Ovary (tissue), 7 donors: ENCODE measurements at regions not wholly inside any gene's neighbourhood (a gene's known extent, or its start where the extent isn't known, plus 50 kb on each side); places are given as distances from the start of the nearest gene placed in this dataset.

Experiments used
- DNase-seq, 5 donors: peaks; one replicate each; pipeline ENCODE4 v3.0.0-alpha.2; 2019 to 2020
- H3K27ac ChIP-seq, 2 donors: fragments of 200-600 bp; one replicate each; pipeline versions ENCODE4 v1.5.1 to v1.8.0; 2019 to 2022
- H3K27me3 ChIP-seq: fragments of 200-600 bp; one replicate; pipeline ENCODE4 v1.8.0; 2022
- H3K36me3 ChIP-seq: fragments of 200-600 bp; sonication (generic); one replicate; pipeline ENCODE4 v1.5.1; 2019
- H3K4me1 ChIP-seq: one replicate; pipeline ENCODE4 v1.8.1; 2013; ENCODE audit warnings: mild to moderate bottlenecking, moderate library complexity; ENCODE audit not compliant: insufficient read depth
- H3K4me3 ChIP-seq: fragments of 200-600 bp; sonication (generic); one replicate; pipeline ENCODE4 v1.5.1; 2017
- H3K9me3 ChIP-seq, 2 donors: fragments of 200-600 bp in 1 of 2; sonication (generic) in 1 of 2; one replicate each; pipeline versions ENCODE4 v1.5.1 to v1.8.1; 2013 to 2019; ENCODE audit warnings: mild to moderate bottlenecking in 1 of 2, moderate library complexity in 1 of 2
- CTCF ChIP-seq, 3 donors: fragments of 450-650 bp in 2 of 3; fragments of 200-600 bp in 1 of 3; IDR thresholded peaks; one replicate each; pipeline versions ENCODE4 v1.5.1 to v1.8.0; 2016 to 2022; ENCODE audit warnings: antibody characterized with exemption in 3 of 3, mild to moderate bottlenecking in 1 of 3
- EP300 ChIP-seq: sonication (generic); formaldehyde crosslinking; IDR thresholded peaks from one replicate; pipeline ENCODE4 v1.6.1; 2017; ENCODE audit warnings: antibody characterized with exemption
- POLR2A ChIP-seq: fragments of 450-650 bp; IDR thresholded peaks from one replicate; pipeline ENCODE4 v1.6.1; 2017; ENCODE audit warnings: antibody characterized with exemption, mild to moderate bottlenecking, moderate library complexity
- WGBS, 3 donors: extraction: QIAGEN DNeasy Blood & Tissue Kit in 1 of 3; methylation state at CpG; one replicate each; pipeline versions ENCODE4 v1.1.5 to v1.1.7; 2013 to 2017; 5-methylcytosine and 5-hydroxymethylcytosine counted together
- intact Hi-C, 4 donors: fragments of 100-400 bp; cut with DNase I; formaldehyde crosslinking; loops; one replicate each; pipeline versions ENCODE4 v1.11.0 to v1.15.1; 2022 to 2023
- donor health status: DM: no; HTN: no; CAD: no; lungs with moderate emphysema.
- donor health status: DM: no; HTN: no; CAD: no.
- donor health status: Bipolar disorder and iron deficiency.
- donor health status: DM: no; HTN: no; CAD: no.
- donor health status: DM: yes; HTN: yes; CAD: no.

- DNase-seq, result no peak
- Histone ChIP-seq H3K27ac (no peak overlapping the region), H3K9me3 (no peaks in the 10 kb centered on the region), H3K4me1 (no peaks in the 10 kb centered on the region), H3K36me3 (no peaks in the 10 kb centered on the region), H3K27me3 (no peaks in the 10 kb centered on the region), H3K4me3 (no peak overlapping the region)
- TF ChIP-seq CTCF (IDR thresholded peaks at IDR 0.05) (no peak), EP300 (no peak), POLR2A (no peak)
- intact Hi-C loops, result no loop called here
These were observed 107.3 kb downstream of the BUD13 start for GRCh38 chr11:116665523-116665922.

GRCh38 chr11:116661056-116661455, 111.7 kb downstream of the BUD13 start:
- no peak overlapping the region for H3K4me3 ChIP-seq
- no peak overlapping the region for H3K27ac ChIP-seq
- no peak for DNase-seq
- no peaks in the 10 kb centered on the region for H3K9me3 ChIP-seq
- WGBS, 3 donors, result 65 to 80% (median 66%) methylated on average over 3 of the region's 3 CpGs
- intact Hi-C loops, result no loop called here
- no peaks in the 10 kb centered on the region for H3K36me3 ChIP-seq
- H3K4me1 ChIP-seq, result no peaks in the 10 kb centered on the region
- TF ChIP-seq POLR2A, result no peak
- TF ChIP-seq CTCF (IDR thresholded peaks at IDR 0.05), result no peak
- TF ChIP-seq EP300, result no peak
- no peaks in the 10 kb centered on the region for H3K27me3 ChIP-seq

GRCh38 chr11:116660011-116660410, 112.8 kb downstream of the BUD13 start:
- DNase-seq, result no peak
- no peaks in the 10 kb centered on the region for H3K4me1 ChIP-seq
- 62 to 82% (median 78%) methylated on average over 7 of the region's 7 CpGs for WGBS, 3 donors
- no peaks in the 10 kb centered on the region for H3K36me3 ChIP-seq
- H3K9me3 ChIP-seq, result no peaks in the 10 kb centered on the region
- intact Hi-C loops, result no loop called here
- no peaks in the 10 kb centered on the region for H3K27me3 ChIP-seq
- TF ChIP-seq EP300, result no peak
- H3K4me3 ChIP-seq, result no peak overlapping the region
- H3K27ac ChIP-seq, result no peak overlapping the region

GRCh38 chr11:116658876-116659535, 113.8 kb downstream of the BUD13 start:
- Histone ChIP-seq H3K27me3 (no peaks in the 10 kb centered on the region), H3K4me1 (no peaks in the 10 kb centered on the region), H3K4me3 (no peak overlapping the region), H3K27ac (no peak overlapping the region), H3K9me3 (no peaks in the 10 kb centered on the region), H3K36me3 (no peaks in the 10 kb centered on the region)
- intact Hi-C loops, result no loop called here
- WGBS, 3 donors, result 83 to 87% (median 84%) methylated on average over 14 of the region's 14 CpGs
- TF ChIP-seq POLR2A (no peak), EP300 (no peak), CTCF (IDR thresholded peaks at IDR 0.05) (no peak)
- no peak for DNase-seq

GRCh38 chr11:116657842-116658825, 114.7 kb downstream of the BUD13 start:
- TF ChIP-seq POLR2A (no peak), EP300 (no peak), CTCF (IDR thresholded peaks at IDR 0.05) (no peak)
- no peak for DNase-seq
- WGBS, 3 donors, result 74 to 90% (median 82%) methylated on average over 11 of the region's 11 CpGs
- no peaks in the 10 kb centered on the region for H3K9me3 ChIP-seq
- H3K27me3 ChIP-seq, result no peaks in the 10 kb centered on the region
- H3K27ac ChIP-seq, result no peak overlapping the region
- intact Hi-C loops, result no loop called here
- H3K4me1 ChIP-seq, result no peaks in the 10 kb centered on the region
- H3K4me3 ChIP-seq, result no peak overlapping the region
- no peaks in the 10 kb centered on the region for H3K36me3 ChIP-seq
